ENCODE measurements at regions not wholly inside any gene's neighbourhood (a gene's known extent, or its start where the extent isn't known, plus 50 kb on each side); places are given as distances from the start of the nearest gene placed in this dataset.

GRCh38 chr15:47877836-47878235 is 160.5 kb downstream of the SEMA6D start:
- TF ChIP-seq CTCF (IDR thresholded peaks at IDR 0.05), result no peak
- TF ChIP-seq ZFX (IDR thresholded peaks at IDR 0.05; ENCODE audit: borderline replicate concordance), result no peak

Measured in 22Rv1 (cell line).